GM12892 (cell line): ENCODE measurements at regions not wholly inside any gene's neighbourhood (a gene's known extent, or its start where the extent isn't known, plus 50 kb on each side); places are given as distances from the start of the nearest gene placed in this dataset.

Experiments used
- POLR2A ChIP-seq: IDR thresholded peaks from 2 replicates; pipeline ENCODE4 v1.6.1; 2011; ENCODE audit warnings: low read depth, low read length, control low read depth
- POLR2AphosphoS5 ChIP-seq: IDR thresholded peaks from 2 replicates; pipeline ENCODE4 v1.6.1; 2011; ENCODE audit warnings: low read depth, low read length, control low read depth
- TAF1 ChIP-seq: IDR thresholded peaks from 2 replicates; pipeline ENCODE4 v1.6.1; 2011; ENCODE audit warnings: low read depth, mild to moderate bottlenecking, control low read depth, low read length, borderline replicate concordance

DNA sequence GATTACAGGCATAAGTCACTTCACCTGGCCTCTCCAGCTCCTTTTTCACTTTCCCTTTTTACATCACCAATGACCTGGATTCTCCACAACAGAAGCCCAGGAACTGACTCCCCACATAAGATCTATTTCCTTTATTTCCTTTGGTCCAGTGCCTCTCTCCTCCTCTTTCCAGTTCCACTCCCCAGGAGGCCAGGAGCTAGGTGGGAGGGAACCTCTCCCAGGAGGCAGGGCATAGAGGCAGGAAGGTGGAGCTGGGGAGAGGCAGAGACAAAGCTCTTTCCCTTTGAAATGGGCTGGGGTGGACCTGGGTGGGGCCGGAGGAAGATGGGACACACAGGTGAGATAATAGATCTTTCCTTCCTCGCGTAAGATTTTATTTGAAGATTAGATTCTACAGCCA, 318.3 kb upstream of the TNRC6C start:
- TF ChIP-seq POLR2AphosphoS5 (no peak), POLR2A (no peak), TAF1 (no peak)
